MV-4-11 (cell line): ENCODE measurements at regions not wholly inside any gene's neighbourhood (a gene's known extent, or its start where the extent isn't known, plus 50 kb on each side); places are given as distances from the start of the nearest gene placed in this dataset.
"Not testable (repeated sequence)": the region's sequence is repeated elsewhere in the genome, so short reads cannot be mapped to it uniquely, and the experiment has no call there.

ENCODE experiments used
- DNase-seq: peaks from one replicate; lab custom pipeline; 2025; lab: John Stamatoyannopoulos, UW

DNA sequence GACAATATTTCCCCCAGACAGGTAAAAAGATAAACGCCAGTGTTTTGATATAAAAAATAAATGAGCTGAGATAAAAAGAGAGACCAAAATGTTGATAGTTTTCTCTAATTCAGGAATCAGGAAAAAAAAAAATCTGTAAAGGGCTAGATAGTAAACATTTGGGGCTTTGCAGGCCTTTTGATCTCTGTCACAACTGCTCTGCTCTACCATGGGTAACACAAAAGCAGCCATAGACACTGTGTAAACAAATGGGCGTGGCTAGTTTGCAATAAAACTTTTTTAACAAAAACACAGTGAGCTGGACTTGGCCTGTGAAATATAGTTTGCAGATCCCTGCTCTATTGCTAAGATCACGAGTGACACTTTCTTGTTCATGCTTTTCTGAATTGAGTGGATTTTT is 219.1 kb upstream of the STXBP5 start:
- DNase-seq, result no peak

DNA sequence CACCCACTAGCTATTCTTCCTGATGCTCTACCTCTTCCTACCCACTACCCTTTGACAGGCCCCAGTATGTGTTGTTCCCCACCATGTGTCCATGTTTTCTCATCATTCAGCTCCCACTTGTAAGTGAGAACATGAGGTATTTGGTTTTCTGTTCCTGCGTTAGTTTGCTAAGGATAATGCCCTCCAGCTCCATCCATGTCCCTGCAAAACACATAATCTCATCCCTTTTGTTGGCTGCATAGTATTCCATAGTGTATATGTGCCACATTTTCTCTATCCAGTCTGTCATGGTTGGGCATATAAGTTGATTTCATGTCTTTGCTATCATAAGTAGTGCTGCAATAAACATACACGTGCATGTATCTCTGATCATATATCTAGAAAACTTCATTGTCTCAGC is 218.3 kb upstream of the STXBP5 start:
- no peak for DNase-seq

DNA sequence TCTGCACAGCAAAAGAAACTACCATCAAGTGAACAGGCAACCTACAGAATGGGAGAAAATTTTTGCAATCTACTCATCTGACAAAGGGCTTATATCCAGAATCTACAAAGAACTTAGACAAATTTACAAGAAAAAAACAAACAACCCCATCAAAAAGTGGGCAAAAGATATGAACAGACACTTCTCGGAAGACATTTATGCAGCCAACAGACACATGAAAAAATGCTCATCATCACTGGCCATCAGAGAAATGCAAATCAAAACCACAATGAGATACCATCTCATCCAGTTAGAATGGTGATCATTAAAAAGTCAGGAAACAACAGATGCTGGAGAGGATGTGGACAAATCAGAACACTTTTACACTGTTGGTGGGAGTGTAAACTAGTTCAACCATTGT is 216.3 kb upstream of the STXBP5 start:
- DNase-seq, result not testable (repeated sequence)

GRCh38 chr6:146989860-146990259 is 214.4 kb upstream of the STXBP5 start:
- DNase-seq, result no peak

DNA sequence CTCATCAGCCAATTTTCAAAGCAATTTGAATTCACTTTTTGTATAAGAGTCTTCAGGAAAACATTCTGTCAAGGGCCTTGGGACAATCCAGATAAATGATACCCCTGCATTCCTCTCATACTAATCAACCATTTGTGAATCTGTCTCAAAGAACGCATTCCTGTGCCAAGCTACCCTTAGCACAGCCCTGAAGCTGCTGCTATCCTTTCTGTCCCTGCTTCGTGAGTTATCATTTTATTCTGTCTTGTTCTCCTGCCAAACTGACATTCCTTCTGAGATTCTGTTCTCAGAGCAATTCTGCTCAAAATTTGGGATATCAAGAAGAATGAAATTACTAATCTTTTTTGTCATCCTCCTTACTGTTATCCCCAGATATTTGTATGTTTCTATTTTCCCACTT is 213.9 kb upstream of the STXBP5 start:
- no peak for DNase-seq

DNA sequence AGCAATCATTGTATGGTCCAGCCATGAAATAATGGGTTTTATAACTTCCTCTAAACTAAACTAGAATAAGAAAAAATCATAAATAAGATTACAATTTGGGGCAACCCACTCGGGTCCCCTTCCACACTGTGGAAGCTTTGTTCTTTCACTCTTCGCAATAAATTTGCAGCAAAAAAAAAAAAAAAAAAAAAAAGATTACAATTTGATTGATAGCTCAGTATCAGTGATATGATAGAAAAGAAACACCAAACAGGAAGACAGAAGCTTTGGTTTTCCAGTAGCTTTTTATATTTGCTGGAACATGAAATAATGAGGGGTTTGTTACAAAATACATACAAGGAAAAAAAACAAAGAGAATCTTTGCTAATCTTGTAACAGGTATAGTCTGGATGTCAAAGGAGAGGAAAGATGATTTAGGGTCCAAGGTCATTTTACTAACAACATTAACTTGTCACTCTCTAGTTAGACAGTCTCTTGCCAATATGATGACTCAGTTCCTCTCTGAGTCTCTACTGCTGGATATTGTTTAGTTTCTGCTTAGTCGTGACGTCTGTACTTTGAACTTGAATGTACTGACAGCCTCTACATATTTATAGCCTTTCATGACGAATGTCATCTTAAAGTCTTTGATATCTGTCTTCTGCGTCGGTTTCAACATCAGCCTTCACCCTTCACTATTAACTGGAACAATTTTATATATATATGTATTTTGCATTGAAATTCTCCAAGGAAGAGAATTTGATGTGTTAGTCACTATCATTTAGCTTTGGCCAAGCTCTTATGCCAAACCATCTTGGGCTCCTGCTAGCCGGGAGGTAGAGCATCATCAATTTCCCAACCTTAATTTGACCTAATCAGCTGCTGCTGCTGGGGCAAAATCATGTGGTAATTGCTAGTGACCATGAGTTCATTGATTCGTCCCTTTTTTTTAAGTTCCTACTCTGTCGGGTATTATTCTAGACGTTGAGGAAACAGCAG is 213.1 kb upstream of the STXBP5 start:
- DNase-seq, result no peak

GRCh38 chr6:146997062-146997461 is 207.2 kb upstream of the STXBP5 start:
- DNase-seq, result no peak

DNA sequence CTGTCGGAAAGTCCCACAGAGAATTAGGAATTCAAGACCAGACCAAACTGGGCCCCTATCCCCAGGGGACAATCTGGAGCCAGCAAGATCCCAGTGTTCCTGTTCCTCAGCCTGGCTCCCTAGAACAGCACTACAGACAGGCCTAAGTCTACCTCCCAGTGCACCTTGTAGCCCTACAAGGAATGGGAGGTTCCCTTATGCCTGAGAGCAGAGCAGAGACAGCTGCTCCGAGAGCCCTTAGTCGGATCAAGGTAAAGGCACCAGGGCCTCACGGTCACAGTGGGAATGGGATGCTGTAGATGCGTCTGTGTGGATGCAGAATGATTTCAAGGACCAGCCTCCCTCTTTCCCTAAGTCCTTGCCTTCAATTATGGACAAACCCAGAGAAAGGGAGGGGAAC is 204.5 kb upstream of the STXBP5 start:
- no peak for DNase-seq

DNA sequence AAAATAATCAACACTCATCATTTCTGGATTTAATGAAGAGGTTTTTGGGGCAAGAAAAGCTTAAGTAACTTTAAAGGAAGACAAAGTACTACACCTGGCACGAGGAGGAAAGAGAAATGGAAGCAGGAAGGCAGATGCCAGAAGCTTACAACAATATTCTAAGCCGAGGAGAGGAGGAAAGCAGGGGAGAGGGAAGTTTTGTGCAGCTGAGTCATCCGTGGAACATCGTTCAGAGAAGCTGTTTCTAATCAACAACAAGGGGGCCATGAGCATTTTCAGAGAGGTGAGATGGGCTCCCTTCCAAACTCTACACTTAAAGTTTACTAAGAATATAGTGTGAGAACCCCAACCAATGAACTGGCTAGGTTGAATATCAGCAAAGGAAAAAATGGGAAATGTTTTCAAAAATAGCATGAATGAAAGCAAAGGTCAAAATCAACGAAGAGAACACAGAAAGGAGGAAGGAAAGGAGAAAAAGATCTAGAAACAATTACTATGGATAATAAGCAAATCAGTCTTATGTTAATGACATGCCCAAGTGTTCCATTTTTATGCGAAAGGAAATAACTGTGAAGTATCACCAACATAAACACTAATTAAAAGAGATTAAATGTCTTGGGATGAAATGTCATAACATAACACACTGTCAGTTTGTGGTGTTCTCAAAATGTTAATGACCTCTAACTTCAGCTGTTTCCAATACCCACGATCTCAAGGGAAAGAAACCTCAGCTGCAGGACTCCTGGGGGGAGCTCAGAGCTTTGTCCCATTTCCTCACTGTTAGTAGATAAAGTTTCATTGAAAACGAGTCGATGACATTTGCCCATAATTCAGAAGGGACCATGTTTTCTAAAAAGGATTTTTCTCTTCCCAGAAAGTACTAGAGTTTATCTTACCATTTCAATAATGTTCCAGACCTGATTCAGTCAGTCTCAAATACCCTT is 203.4 kb upstream of the STXBP5 start:
- DNase-seq, result no peak

- no peak for DNase-seq
These were observed 202.6 kb upstream of the STXBP5 start for GRCh38 chr6:147001621-147002020.

GRCh38 chr6:147003186-147003585 is 201.0 kb upstream of the STXBP5 start:
- no peak for DNase-seq

DNA sequence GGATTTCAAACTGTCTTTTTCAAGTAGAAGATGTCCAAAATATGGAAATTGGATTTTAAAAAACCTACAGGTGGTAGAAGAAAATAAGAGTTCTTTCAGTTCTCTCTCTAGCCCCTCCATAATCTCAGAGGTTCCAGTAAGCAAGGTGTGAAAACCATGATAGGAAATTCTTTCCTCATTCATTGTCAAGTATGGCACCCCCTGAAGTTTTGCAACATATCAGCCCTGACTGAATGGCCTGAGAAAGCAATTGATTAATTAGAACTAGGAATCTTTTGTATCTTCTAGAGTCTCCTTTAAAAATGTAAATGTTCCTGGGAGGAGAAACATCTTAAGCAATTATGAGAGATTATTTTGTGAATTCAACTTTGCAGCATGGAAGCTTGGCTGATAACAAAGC is 198.7 kb upstream of the STXBP5 start:
- DNase-seq, result no peak

DNA sequence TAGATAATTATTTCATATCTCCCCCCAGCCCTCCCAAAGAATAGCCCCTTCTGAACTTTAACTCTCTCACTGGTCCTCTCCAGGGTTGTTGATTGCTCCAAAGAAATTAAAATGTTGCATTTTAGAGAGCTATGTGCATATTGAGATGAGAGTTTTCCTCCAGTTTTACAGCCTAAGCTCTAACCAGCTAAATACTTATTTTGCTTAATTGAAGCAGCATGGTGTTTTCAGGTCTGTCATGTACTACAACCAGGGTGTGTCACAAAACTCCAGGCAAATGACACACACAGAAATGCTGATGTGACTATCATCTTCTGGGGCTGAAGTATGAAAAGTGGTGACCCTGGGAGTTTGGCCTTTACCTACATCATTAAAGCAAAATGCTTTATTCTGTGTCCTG is 196.8 kb upstream of the STXBP5 start:
- no peak for DNase-seq

- no peak for DNase-seq
These were observed 194.9 kb upstream of the STXBP5 start for GRCh38 chr6:147009358-147009757.

- no peak for DNase-seq
These were observed 188.5 kb upstream of the STXBP5 start for GRCh38 chr6:147015674-147016073.

DNA sequence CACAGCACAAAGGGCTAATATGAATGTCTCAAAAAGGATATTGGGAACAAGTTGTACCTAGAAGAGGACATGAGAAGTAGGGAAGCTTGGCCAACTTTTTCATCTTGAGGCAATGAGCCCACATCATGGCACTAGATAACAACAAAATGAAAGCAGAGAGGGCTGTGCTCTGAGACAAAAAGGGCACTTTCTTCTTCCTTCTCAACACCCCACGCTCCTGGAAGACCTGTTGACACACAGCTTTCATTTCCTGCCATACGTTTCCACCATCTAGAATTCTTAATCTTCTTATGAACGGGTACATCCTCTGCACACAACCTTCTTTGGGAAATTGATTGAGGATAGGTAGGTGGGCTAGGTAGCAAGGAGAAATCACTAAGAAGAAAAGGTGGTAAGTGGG is 187.8 kb upstream of the STXBP5 start:
- no peak for DNase-seq

GRCh38 chr6:147017153-147017552 is 187.1 kb upstream of the STXBP5 start:
- DNase-seq, result no peak

DNA sequence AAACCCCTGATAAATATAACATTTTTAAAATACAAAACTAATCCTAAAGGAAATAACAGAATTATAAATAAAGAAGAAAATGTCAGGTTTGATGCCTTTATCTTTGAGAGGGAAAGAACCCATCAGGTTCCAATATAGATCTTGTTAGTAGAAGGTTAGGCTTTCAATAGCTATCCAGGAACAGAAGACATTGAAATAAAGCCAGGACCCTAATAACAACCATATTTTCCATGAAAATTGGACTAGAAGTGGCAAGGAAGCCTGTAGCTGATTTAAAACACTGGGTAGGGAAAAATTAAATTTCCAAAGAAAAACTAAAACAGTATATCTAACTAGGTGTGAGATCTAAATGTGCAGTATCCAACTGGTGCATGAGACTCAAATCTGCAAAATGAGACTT is 185.2 kb upstream of the STXBP5 start:
- DNase-seq, result no peak

GRCh38 chr6:147022041-147022440 is 182.2 kb upstream of the STXBP5 start:
- no peak for DNase-seq

GRCh38 chr6:147023148-147023547 is 181.1 kb upstream of the STXBP5 start:
- DNase-seq, result no peak

DNA sequence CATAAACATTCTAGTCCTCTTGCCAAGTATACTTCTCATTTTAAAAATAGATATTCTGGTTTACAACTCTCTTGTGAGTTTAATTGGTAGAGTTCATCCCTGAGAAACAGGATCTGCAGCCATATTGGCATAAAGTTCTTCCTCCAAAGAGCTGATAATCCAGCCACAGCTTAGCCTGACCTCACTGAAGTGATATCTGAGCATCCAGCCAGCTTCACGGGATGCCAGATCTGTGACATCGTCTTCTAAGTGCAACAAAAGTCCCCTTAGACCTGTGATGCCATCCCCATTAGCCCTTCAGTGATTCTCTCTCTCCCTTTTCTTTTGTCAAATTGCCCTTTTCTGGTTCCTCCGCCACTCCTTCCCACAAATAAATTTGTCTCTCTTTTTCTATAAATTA is 180.6 kb upstream of the STXBP5 start:
- DNase-seq, result no peak

GRCh38 chr6:147029923-147030322 is 174.3 kb upstream of the STXBP5 start:
- DNase-seq, result no peak

- DNase-seq, result no peak
These were observed 170.9 kb upstream of the STXBP5 start for GRCh38 chr6:147033267-147033666.
